Non-pigmented ciliary epithelial cell (primary cell): ENCODE measurements at regions not wholly inside any gene's neighbourhood (a gene's known extent, or its start where the extent isn't known, plus 50 kb on each side); places are given as distances from the start of the nearest gene placed in this dataset.

Source experiments
- DNase-seq: peaks from one replicate; pipeline ENCODE4 v3.0.0-alpha.2; 2010; ENCODE audit warnings: low read depth

GRCh38 chr5:167595196-167595595 is 696.2 kb upstream of the WWC1 start:
- DNase-seq, result no peak

- no peak for DNase-seq
Measured at GRCh38 chr5:167598166-167598565, 693.3 kb upstream of the WWC1 start.

GRCh38 chr5:167602067-167602466 is 689.4 kb upstream of the WWC1 start:
- no peak for DNase-seq

GRCh38 chr5:167603135-167603534 is 688.3 kb upstream of the WWC1 start:
- DNase-seq, result no peak

GRCh38 chr5:167608390-167609272 is 682.8 kb upstream of the WWC1 start:
- no peak for DNase-seq

GRCh38 chr5:167614294-167615021 is 677.0 kb upstream of the WWC1 start:
- no peak for DNase-seq

- no peak for DNase-seq
Measured at GRCh38 chr5:167616043-167616890, 675.2 kb upstream of the WWC1 start.

GRCh38 chr5:167623354-167623753 is 668.1 kb upstream of the WWC1 start:
- no peak for DNase-seq

- DNase-seq, result no peak
Measured at GRCh38 chr5:167624053-167624452, 667.4 kb upstream of the WWC1 start.

GRCh38 chr5:167626341-167627123 is 664.9 kb upstream of the WWC1 start:
- no peak for DNase-seq

GRCh38 chr5:167629634-167630033 is 661.8 kb upstream of the WWC1 start:
- no peak for DNase-seq

- DNase-seq, result no peak
Measured at GRCh38 chr5:167631191-167631590, 660.3 kb upstream of the WWC1 start.

GRCh38 chr5:167633114-167633513 is 658.3 kb upstream of the WWC1 start:
- DNase-seq, result no peak

GRCh38 chr5:167633931-167634341 is 657.5 kb upstream of the WWC1 start:
- DNase-seq, result peak; percentile 71

- no peak for DNase-seq
Measured at GRCh38 chr5:167634432-167634831, 657.0 kb upstream of the WWC1 start.

- DNase-seq, result no peak
Measured at GRCh38 chr5:167638816-167639215, 652.6 kb upstream of the WWC1 start.

GRCh38 chr5:167639273-167639672 is 652.2 kb upstream of the WWC1 start:
- DNase-seq, result no peak

- DNase-seq, result no peak
Measured at GRCh38 chr5:167639766-167640165, 651.7 kb upstream of the WWC1 start.

GRCh38 chr5:167642181-167642580 is 649.3 kb upstream of the WWC1 start:
- DNase-seq, result no peak

GRCh38 chr5:167642779-167643517 is 648.5 kb upstream of the WWC1 start:
- peak; percentile 95 for DNase-seq
